ENCODE measurements at regions not wholly inside any gene's neighbourhood (a gene's known extent, or its start where the extent isn't known, plus 50 kb on each side); places are given as distances from the start of the nearest gene placed in this dataset.
"Not testable (repeated sequence)": the region's sequence is repeated elsewhere in the genome, so short reads cannot be mapped to it uniquely, and the experiment has no call there.

- Histone ChIP-seq H3K9ac (ENCODE audit: insufficient read length, low read depth) (no peak overlapping the region), H3K27me3 (ENCODE audit: insufficient read depth, insufficient read length) (no peaks in the 10 kb centered on the region), H3K4me3 (ENCODE audit: insufficient read length, low read depth) (no peak overlapping the region), H3K36me3 (ENCODE audit: insufficient read depth, insufficient read length, low read length) (no peaks in the 10 kb centered on the region), H3K9me3 (ENCODE audit: insufficient read depth, low read length) (peaks cover 14% of the 10 kb centered on the region), H3K4me1 (ENCODE audit: insufficient read depth, insufficient read length) (no peaks in the 10 kb centered on the region)
- TF ChIP-seq YY1 (IDR thresholded peaks at IDR 0.05; ENCODE audit: insufficient read depth, insufficient read length) (no peak), SUZ12 (IDR thresholded peaks at IDR 0.05; ENCODE audit: extremely low read depth, insufficient read depth, insufficient read length) (no peak), ZNF274 (IDR thresholded peaks at IDR 0.05; ENCODE audit: low read depth, low read length) (no peak)
- no peak for DNase-seq (ENCODE audit: low read depth, low spot score)
Observed at GRCh38 chr1:192877283-192877886, 68.5 kb downstream of the RGS2 start.

- no peak for TF ChIP-seq YY1 (IDR thresholded peaks at IDR 0.05; ENCODE audit: insufficient read depth, insufficient read length)
- TF ChIP-seq ZNF274 (IDR thresholded peaks at IDR 0.05; ENCODE audit: low read depth, low read length) = no peak
- TF ChIP-seq SUZ12 (IDR thresholded peaks at IDR 0.05; ENCODE audit: extremely low read depth, insufficient read depth, insufficient read length) = no peak
- Histone ChIP-seq H3K9me3 (ENCODE audit: insufficient read depth, low read length) (peaks cover 14% of the 10 kb centered on the region), H3K36me3 (ENCODE audit: insufficient read depth, insufficient read length, low read length) (no peaks in the 10 kb centered on the region), H3K9ac (ENCODE audit: insufficient read length, low read depth) (no peak overlapping the region), H3K27me3 (ENCODE audit: insufficient read depth, insufficient read length) (no peaks in the 10 kb centered on the region), H3K4me1 (ENCODE audit: insufficient read depth, insufficient read length) (no peaks in the 10 kb centered on the region), H3K4me3 (ENCODE audit: insufficient read length, low read depth) (no peak overlapping the region)
- no peak for DNase-seq (ENCODE audit: low read depth, low spot score)
Observed at GRCh38 chr1:192878249-192878648, 69.4 kb downstream of the RGS2 start.

GRCh38 chr1:192879406-192879805, 70.6 kb downstream of the RGS2 start:
- H3K27me3 ChIP-seq (ENCODE audit: insufficient read depth, insufficient read length) = no peaks in the 10 kb centered on the region
- H3K36me3 ChIP-seq (ENCODE audit: insufficient read depth, insufficient read length, low read length) = no peaks in the 10 kb centered on the region
- no peak overlapping the region for H3K4me3 ChIP-seq (ENCODE audit: insufficient read length, low read depth)
- peaks cover 14% of the 10 kb centered on the region for H3K9me3 ChIP-seq (ENCODE audit: insufficient read depth, low read length)
- H3K9ac ChIP-seq (ENCODE audit: insufficient read length, low read depth) = no peak overlapping the region
- H3K4me1 ChIP-seq (ENCODE audit: insufficient read depth, insufficient read length) = no peaks in the 10 kb centered on the region
- no peak for DNase-seq (ENCODE audit: low read depth, low spot score)
- TF ChIP-seq ZNF274 (IDR thresholded peaks at IDR 0.05; ENCODE audit: low read depth, low read length) = no peak
- TF ChIP-seq YY1 (IDR thresholded peaks at IDR 0.05; ENCODE audit: insufficient read depth, insufficient read length) = no peak
- TF ChIP-seq SUZ12 (IDR thresholded peaks at IDR 0.05; ENCODE audit: extremely low read depth, insufficient read depth, insufficient read length) = no peak

GRCh38 chr1:192880231-192880630, 71.4 kb downstream of the RGS2 start:
- Histone ChIP-seq H3K36me3 (ENCODE audit: insufficient read depth, insufficient read length, low read length) (no peaks in the 10 kb centered on the region), H3K4me1 (ENCODE audit: insufficient read depth, insufficient read length) (no peaks in the 10 kb centered on the region), H3K4me3 (ENCODE audit: insufficient read length, low read depth) (no peak overlapping the region), H3K27me3 (ENCODE audit: insufficient read depth, insufficient read length) (no peaks in the 10 kb centered on the region), H3K9ac (ENCODE audit: insufficient read length, low read depth) (no peak overlapping the region), H3K9me3 (ENCODE audit: insufficient read depth, low read length) (peaks cover 10% of the 10 kb centered on the region; the same call in 1 of the 2 replicates)
- no peak for TF ChIP-seq ZNF274 (IDR thresholded peaks at IDR 0.05; ENCODE audit: low read depth, low read length)
- no peak for TF ChIP-seq YY1 (IDR thresholded peaks at IDR 0.05; ENCODE audit: insufficient read depth, insufficient read length)
- TF ChIP-seq SUZ12 (IDR thresholded peaks at IDR 0.05; ENCODE audit: extremely low read depth, insufficient read depth, insufficient read length) = no peak
- no peak for DNase-seq (ENCODE audit: low read depth, low spot score)

GRCh38 chr1:192884241-192884640, 75.4 kb downstream of the RGS2 start:
- H3K4me3 ChIP-seq (ENCODE audit: insufficient read length, low read depth) = no peak overlapping the region
- no peak overlapping the region for H3K9ac ChIP-seq (ENCODE audit: insufficient read length, low read depth)
- TF ChIP-seq ZNF274 (IDR thresholded peaks at IDR 0.05; ENCODE audit: low read depth, low read length) (no peak), YY1 (IDR thresholded peaks at IDR 0.05; ENCODE audit: insufficient read depth, insufficient read length) (no peak), SUZ12 (IDR thresholded peaks at IDR 0.05; ENCODE audit: extremely low read depth, insufficient read depth, insufficient read length) (no peak)
- H3K9me3 ChIP-seq (ENCODE audit: insufficient read depth, low read length) = peaks cover 18% of the 10 kb centered on the region
- H3K4me1 ChIP-seq (ENCODE audit: insufficient read depth, insufficient read length) = no peaks in the 10 kb centered on the region
- no peaks in the 10 kb centered on the region for H3K36me3 ChIP-seq (ENCODE audit: insufficient read depth, insufficient read length, low read length)
- no peaks in the 10 kb centered on the region for H3K27me3 ChIP-seq (ENCODE audit: insufficient read depth, insufficient read length)
- no peak for DNase-seq (ENCODE audit: low read depth, low spot score)

GRCh38 chr1:192885387-192885786, 76.5 kb downstream of the RGS2 start:
- not testable (repeated sequence) for H3K9ac ChIP-seq (ENCODE audit: insufficient read length, low read depth); H3K4me1 ChIP-seq (ENCODE audit: insufficient read depth, insufficient read length); DNase-seq (ENCODE audit: low read depth, low spot score); H3K4me3 ChIP-seq (ENCODE audit: insufficient read length, low read depth); H3K36me3 ChIP-seq (ENCODE audit: insufficient read depth, insufficient read length, low read length); H3K27me3 ChIP-seq (ENCODE audit: insufficient read depth, insufficient read length)
- peaks cover 23% of the 10 kb centered on the region for H3K9me3 ChIP-seq (ENCODE audit: insufficient read depth, low read length)

GRCh38 chr1:192887426-192887825, 78.6 kb downstream of the RGS2 start:
- TF ChIP-seq SUZ12 (IDR thresholded peaks at IDR 0.05; ENCODE audit: extremely low read depth, insufficient read depth, insufficient read length) (no peak), YY1 (IDR thresholded peaks at IDR 0.05; ENCODE audit: insufficient read depth, insufficient read length) (no peak), ZNF274 (IDR thresholded peaks at IDR 0.05; ENCODE audit: low read depth, low read length) (no peak)
- no peaks in the 10 kb centered on the region for H3K27me3 ChIP-seq (ENCODE audit: insufficient read depth, insufficient read length)
- H3K4me3 ChIP-seq (ENCODE audit: insufficient read length, low read depth) = no peak overlapping the region
- peak; percentile 90 for DNase-seq (ENCODE audit: low read depth, low spot score)
- no peaks in the 10 kb centered on the region for H3K4me1 ChIP-seq (ENCODE audit: insufficient read depth, insufficient read length)
- H3K9me3 ChIP-seq (ENCODE audit: insufficient read depth, low read length) = peaks cover 38% of the 10 kb centered on the region
- H3K36me3 ChIP-seq (ENCODE audit: insufficient read depth, insufficient read length, low read length) = no peaks in the 10 kb centered on the region
- H3K9ac ChIP-seq (ENCODE audit: insufficient read length, low read depth) = no peak overlapping the region
